Stimulated activated memory B cell treated with anti-CD40 and anti-IgM and Interleukin-4, amounts not matched to agents 10 μg/mL and 1 μg/mL and 100 μg/mL, for 72 hours (primary cell): ENCODE measurements at regions not wholly inside any gene's neighbourhood (a gene's known extent, or its start where the extent isn't known, plus 50 kb on each side); places are given as distances from the start of the nearest gene placed in this dataset.
A peak's percentile ranks its signal among the peaks of the same experiment; 100 is the strongest.

ENCODE experiments used
- ATAC-seq: fragments of 150-1000 bp; cut with Tn5 transposase; 2 replicates; pipeline ENCODE4 v1.10.0; 2021
- H3K27ac Mint-ChIP-seq: one replicate; pipeline ENCODE4 v1.8.0; 2022; ENCODE audit warnings: mild to moderate bottlenecking, mixed read lengths
- H3K27me3 Mint-ChIP-seq: one replicate; pipeline ENCODE4 v1.8.0; 2022; ENCODE audit warnings: mixed read lengths
- H3K36me3 Mint-ChIP-seq: one replicate; pipeline ENCODE4 v1.8.0; 2022; ENCODE audit warnings: mixed read lengths
- H3K4me1 Mint-ChIP-seq: one replicate; pipeline ENCODE4 v1.8.0; 2022; ENCODE audit warnings: mixed read lengths
- H3K4me3 Mint-ChIP-seq: one replicate; pipeline ENCODE4 v1.8.0; 2022; ENCODE audit warnings: mild to moderate bottlenecking, moderate library complexity, mixed read lengths
- H3K9me3 Mint-ChIP-seq: one replicate; pipeline ENCODE4 v1.8.0; 2022; ENCODE audit warnings: mixed read lengths

- Mint-ChIP-seq H3K9me3 (no peaks in the 10 kb centered on the region), H3K27ac (no peak overlapping the region), H3K4me1 (peaks cover 7% of the 10 kb centered on the region), H3K36me3 (peaks cover 4% of the 10 kb centered on the region), H3K27me3 (no peaks in the 10 kb centered on the region), H3K4me3 (no peak overlapping the region)
- ATAC-seq = no peak
Observed at GRCh38 chr7:7105800-7106582, 76.4 kb upstream of the C1GALT1 start.

GRCh38 chr7:7108931-7109330 lies 73.4 kb upstream of the C1GALT1 start:
- no peak overlapping the region for H3K4me3 Mint-ChIP-seq
- H3K36me3 Mint-ChIP-seq = peaks cover 4% of the 10 kb centered on the region
- H3K4me1 Mint-ChIP-seq = no peaks in the 10 kb centered on the region
- no peak for ATAC-seq
- H3K27ac Mint-ChIP-seq = no peak overlapping the region
- H3K9me3 Mint-ChIP-seq = no peaks in the 10 kb centered on the region
- H3K27me3 Mint-ChIP-seq = no peaks in the 10 kb centered on the region

DNA sequence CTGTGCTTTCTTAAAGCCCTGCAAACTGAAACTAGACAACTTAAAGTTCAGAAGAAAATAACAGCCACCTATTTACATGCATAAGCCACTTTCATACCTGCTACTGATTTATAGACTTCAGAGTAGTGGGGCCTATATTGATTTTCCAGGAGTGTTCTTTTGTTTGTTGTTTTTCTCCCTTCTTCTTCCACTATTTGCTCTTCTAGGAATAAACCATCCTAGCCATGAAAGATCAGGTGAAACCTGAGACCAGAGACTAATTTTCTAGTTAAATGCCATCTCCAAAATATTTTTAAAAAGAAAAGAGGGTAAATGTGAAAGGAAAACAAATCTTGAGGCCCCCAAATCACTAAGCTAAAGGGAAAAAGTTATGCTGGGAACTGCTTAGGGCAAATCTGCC lies 72.4 kb upstream of the C1GALT1 start:
- no peak overlapping the region for H3K4me3 Mint-ChIP-seq
- no peak for ATAC-seq
- no peaks in the 10 kb centered on the region for H3K4me1 Mint-ChIP-seq
- no peak overlapping the region for H3K27ac Mint-ChIP-seq
- no peaks in the 10 kb centered on the region for H3K9me3 Mint-ChIP-seq
- no peaks in the 10 kb centered on the region for H3K27me3 Mint-ChIP-seq
- H3K36me3 Mint-ChIP-seq = peaks cover 4% of the 10 kb centered on the region

- H3K4me3 Mint-ChIP-seq = no peak overlapping the region
- no peaks in the 10 kb centered on the region for H3K27me3 Mint-ChIP-seq
- ATAC-seq = no peak
Observed at GRCh38 chr7:7110706-7111105, 71.6 kb upstream of the C1GALT1 start.

DNA sequence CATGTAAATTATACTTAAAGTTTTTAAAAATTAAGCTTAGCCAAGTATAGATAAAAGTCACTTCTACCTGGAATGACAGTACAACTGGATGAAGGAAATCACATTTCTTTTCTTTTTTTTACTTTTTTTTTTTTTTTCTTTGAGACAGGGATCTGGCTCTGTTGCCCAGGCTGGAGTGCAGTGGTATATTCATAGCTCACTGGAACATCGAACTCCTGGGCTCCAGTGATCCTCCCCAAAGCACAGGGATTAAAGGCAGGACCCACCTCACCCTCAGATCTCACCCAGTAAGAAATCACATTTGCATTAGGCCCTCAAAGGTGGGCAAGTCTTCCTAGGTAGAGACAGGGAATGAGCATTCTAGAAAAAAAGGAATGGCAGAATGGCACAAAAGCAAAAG lies 69.5 kb upstream of the C1GALT1 start:
- H3K36me3 Mint-ChIP-seq = peaks cover 4% of the 10 kb centered on the region
- H3K4me3 Mint-ChIP-seq = no peak overlapping the region
- no peak for ATAC-seq
- H3K27me3 Mint-ChIP-seq = no peaks in the 10 kb centered on the region
- no peak overlapping the region for H3K27ac Mint-ChIP-seq
- no peaks in the 10 kb centered on the region for H3K4me1 Mint-ChIP-seq
- H3K9me3 Mint-ChIP-seq = no peaks in the 10 kb centered on the region

More at GRCh38 chr7:7110706-7111105, 71.6 kb upstream of the C1GALT1 start:
- Mint-ChIP-seq H3K9me3 (no peaks in the 10 kb centered on the region), H3K4me1 (no peaks in the 10 kb centered on the region), H3K36me3 (peaks cover 4% of the 10 kb centered on the region), H3K27ac (no peak overlapping the region)

GRCh38 chr7:7114575-7115291 lies 67.6 kb upstream of the C1GALT1 start:
- Mint-ChIP-seq H3K4me3 (no peak overlapping the region), H3K4me1 (no peaks in the 10 kb centered on the region), H3K36me3 (peaks cover 3% of the 10 kb centered on the region), H3K27ac (no peak overlapping the region), H3K27me3 (no peaks in the 10 kb centered on the region), H3K9me3 (no peaks in the 10 kb centered on the region)
- no peak for ATAC-seq

DNA sequence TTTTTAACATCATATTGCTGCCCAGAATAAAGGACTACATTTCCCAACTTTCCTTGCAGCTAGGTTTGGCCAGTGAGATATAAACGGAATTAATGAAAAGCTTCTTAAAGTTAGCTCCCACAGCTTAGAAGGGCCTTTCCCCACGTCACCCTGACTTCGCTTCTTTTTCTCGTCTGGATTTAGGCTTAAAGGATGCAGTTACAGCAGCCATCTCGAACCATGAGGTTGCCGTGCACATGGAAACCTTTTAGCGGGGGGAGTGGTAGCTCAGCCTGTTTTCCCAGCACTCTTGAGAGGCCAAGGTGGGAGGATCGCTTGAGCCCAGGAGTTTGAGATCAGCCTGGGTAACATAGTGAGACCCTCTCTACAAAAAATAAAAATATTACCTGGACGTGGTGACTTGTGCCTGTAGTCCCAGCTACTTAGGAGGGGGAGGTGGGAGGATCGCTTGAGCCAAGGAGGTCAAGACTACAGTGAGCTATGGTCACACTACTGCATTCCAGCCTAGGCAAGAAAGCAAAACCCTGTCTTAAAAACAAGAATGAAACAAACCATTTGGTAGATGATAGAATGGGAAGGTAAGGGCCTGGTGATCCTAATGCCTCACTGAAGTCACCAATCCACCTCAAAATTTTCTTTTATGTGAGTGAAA lies 64.3 kb upstream of the C1GALT1 start:
- H3K27me3 Mint-ChIP-seq = no peaks in the 10 kb centered on the region
- ATAC-seq = no peak
- no peak overlapping the region for H3K27ac Mint-ChIP-seq
- H3K4me3 Mint-ChIP-seq = no peak overlapping the region
- no peaks in the 10 kb centered on the region for H3K4me1 Mint-ChIP-seq
- H3K36me3 Mint-ChIP-seq = no peaks in the 10 kb centered on the region
- no peaks in the 10 kb centered on the region for H3K9me3 Mint-ChIP-seq

DNA sequence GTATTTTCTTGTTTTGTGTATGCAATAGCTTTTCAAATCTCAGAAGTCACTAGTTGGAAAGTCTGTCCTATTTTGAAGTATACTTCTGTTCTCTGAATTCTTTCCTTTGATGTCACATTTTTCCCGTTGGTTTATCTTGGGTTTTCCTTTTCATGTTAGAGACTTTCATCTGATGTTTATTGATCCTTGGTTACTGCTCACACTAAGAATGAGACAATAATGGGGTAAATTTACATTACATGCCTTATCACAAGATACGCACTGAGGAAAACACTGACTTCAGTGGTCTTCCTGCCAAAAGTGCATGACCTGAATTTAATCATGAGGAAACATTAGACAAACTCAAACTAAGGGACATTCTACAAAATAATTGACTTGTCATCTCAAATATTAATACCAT lies 63.5 kb upstream of the C1GALT1 start:
- no peak for ATAC-seq
- Mint-ChIP-seq H3K36me3 (no peaks in the 10 kb centered on the region), H3K27me3 (no peaks in the 10 kb centered on the region), H3K9me3 (no peaks in the 10 kb centered on the region), H3K27ac (no peak overlapping the region), H3K4me3 (no peak overlapping the region), H3K4me1 (no peaks in the 10 kb centered on the region)

- no peaks in the 10 kb centered on the region for H3K9me3 Mint-ChIP-seq
- ATAC-seq = no peak
- H3K36me3 Mint-ChIP-seq = no peaks in the 10 kb centered on the region
- H3K4me3 Mint-ChIP-seq = no peak overlapping the region
- H3K27me3 Mint-ChIP-seq = no peaks in the 10 kb centered on the region
- no peaks in the 10 kb centered on the region for H3K4me1 Mint-ChIP-seq
- no peak overlapping the region for H3K27ac Mint-ChIP-seq
Observed at GRCh38 chr7:7119729-7120128, 62.6 kb upstream of the C1GALT1 start.

DNA sequence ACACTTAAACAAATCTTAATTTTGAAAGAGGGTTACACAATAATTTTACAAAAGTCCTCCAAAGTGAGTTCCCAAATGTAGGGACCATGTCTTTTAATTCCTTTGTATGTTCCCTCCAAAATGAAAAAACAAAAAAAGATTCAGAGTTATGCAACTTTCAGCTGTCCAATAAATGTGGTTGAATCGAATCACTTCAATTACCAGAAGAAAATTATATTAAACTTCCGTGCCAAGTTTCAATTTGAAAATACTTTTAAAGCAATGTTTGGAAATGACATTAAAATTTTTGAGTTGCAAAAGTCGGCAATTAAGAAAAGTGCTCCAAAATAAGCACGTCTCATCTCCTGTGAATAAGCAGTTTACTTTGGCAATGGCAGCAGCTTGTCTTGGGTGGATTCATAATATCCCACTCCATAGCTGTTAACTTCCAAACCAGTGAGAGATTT lies 60.3 kb upstream of the C1GALT1 start:
- no peaks in the 10 kb centered on the region for H3K36me3 Mint-ChIP-seq

GRCh38 chr7:7122701-7123281 lies 59.6 kb upstream of the C1GALT1 start:
- no peaks in the 10 kb centered on the region for H3K27me3 Mint-ChIP-seq

More for the DNA sequence above, 60.3 kb upstream of the C1GALT1 start:
- no peak for ATAC-seq
- H3K4me3 Mint-ChIP-seq = no peak overlapping the region
- H3K27ac Mint-ChIP-seq = no peak overlapping the region
- no peaks in the 10 kb centered on the region for H3K27me3 Mint-ChIP-seq
- H3K4me1 Mint-ChIP-seq = no peaks in the 10 kb centered on the region
- H3K9me3 Mint-ChIP-seq = no peaks in the 10 kb centered on the region

DNA sequence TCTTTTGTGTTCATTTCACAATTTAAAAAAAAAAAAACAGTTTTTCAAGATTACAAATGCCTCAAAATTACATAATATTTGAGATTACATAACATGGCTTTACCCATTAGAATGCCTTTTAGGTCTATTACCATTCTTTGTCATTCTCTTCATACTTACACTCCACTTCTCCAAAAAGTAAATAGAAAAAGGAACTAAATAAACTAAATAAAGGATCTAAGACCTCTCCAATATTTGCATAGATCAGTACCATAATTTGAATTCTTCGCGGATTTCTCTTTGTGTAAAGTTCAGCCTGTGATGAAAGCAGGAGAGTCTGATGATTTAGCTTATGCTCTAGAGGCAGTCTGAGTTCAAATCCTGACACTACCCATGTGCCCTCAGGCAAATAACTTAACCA lies 56.4 kb upstream of the C1GALT1 start:
- peaks cover under 1% of the 10 kb centered on the region for H3K4me1 Mint-ChIP-seq
- no peaks in the 10 kb centered on the region for H3K36me3 Mint-ChIP-seq
- H3K9me3 Mint-ChIP-seq = no peaks in the 10 kb centered on the region
- no peak overlapping the region for H3K4me3 Mint-ChIP-seq
- no peaks in the 10 kb centered on the region for H3K27me3 Mint-ChIP-seq
- ATAC-seq = no peak
- no peak overlapping the region for H3K27ac Mint-ChIP-seq

More at GRCh38 chr7:7122701-7123281, 59.6 kb upstream of the C1GALT1 start:
- H3K9me3 Mint-ChIP-seq = no peaks in the 10 kb centered on the region
- ATAC-seq = no peak
- H3K27ac Mint-ChIP-seq = no peak overlapping the region
- no peak overlapping the region for H3K4me3 Mint-ChIP-seq
- no peaks in the 10 kb centered on the region for H3K4me1 Mint-ChIP-seq
- H3K36me3 Mint-ChIP-seq = no peaks in the 10 kb centered on the region

DNA sequence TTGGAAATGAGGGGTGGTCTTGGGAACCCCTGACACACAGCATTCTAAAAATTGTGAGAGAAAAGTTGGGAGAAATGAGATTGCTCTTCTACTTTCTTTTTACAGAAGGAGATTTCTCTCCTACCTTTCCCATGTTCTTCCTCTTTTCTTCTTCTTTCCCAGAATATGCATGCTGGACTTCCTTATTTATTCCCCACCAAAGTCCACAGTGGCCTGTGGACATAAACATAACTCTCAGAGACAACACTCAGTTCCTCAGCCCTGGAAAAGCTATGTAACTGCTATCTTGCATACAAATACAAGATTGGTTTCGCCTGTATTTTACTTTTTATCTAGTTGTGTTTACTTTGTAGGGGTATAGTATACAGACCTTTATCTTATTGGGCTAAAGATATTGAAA lies 54.6 kb upstream of the C1GALT1 start:
- Mint-ChIP-seq H3K9me3 (no peaks in the 10 kb centered on the region), H3K36me3 (no peaks in the 10 kb centered on the region), H3K27me3 (no peaks in the 10 kb centered on the region), H3K4me3 (no peak overlapping the region), H3K4me1 (peaks cover 6% of the 10 kb centered on the region), H3K27ac (no peak overlapping the region)
- ATAC-seq = no peak

- no peak overlapping the region for H3K27ac Mint-ChIP-seq
- H3K4me3 Mint-ChIP-seq = no peak overlapping the region
- no peaks in the 10 kb centered on the region for H3K27me3 Mint-ChIP-seq
- H3K9me3 Mint-ChIP-seq = no peaks in the 10 kb centered on the region
- H3K36me3 Mint-ChIP-seq = no peaks in the 10 kb centered on the region
- peaks cover 6% of the 10 kb centered on the region for H3K4me1 Mint-ChIP-seq
- ATAC-seq = no peak
Observed at GRCh38 chr7:7129381-7129780, 53.0 kb upstream of the C1GALT1 start.

GRCh38 chr7:7131273-7131672 lies 51.1 kb upstream of the C1GALT1 start:
- no peaks in the 10 kb centered on the region for H3K27me3 Mint-ChIP-seq
- no peak overlapping the region for H3K4me3 Mint-ChIP-seq
- no peaks in the 10 kb centered on the region for H3K9me3 Mint-ChIP-seq
- peaks cover 6% of the 10 kb centered on the region for H3K4me1 Mint-ChIP-seq
- ATAC-seq = peak; percentile 34
- no peak overlapping the region for H3K27ac Mint-ChIP-seq
- H3K36me3 Mint-ChIP-seq = no peaks in the 10 kb centered on the region
